GM12878 (cell line): ENCODE measurements at regions not wholly inside any gene's neighbourhood (a gene's known extent, or its start where the extent isn't known, plus 50 kb on each side); places are given as distances from the start of the nearest gene placed in this dataset.

ENCODE experiments used
- ATAC-seq: fragments of 200-7000 bp; cut with Tn5 transposase; 3 replicates; pipeline ENCODE4 v1.9.1; 2020; ENCODE audit warnings: mild to moderate bottlenecking, moderate library complexity
- BruUV-seq: library from RNA; stranded (reverse); fragments of 400-500 nt; replicated peaks from 2 replicates; lab custom pipeline; 2021; lab: Mats Ljungman, UMichigan
- CTCF ChIA-PET: fragments of 300-600 bp; sonication (Branson Sonifier 250); formaldehyde crosslinking; extraction: SDS; loops from one replicate; lab custom pipeline; 2021; ENCODE audit warnings: inconsistent platforms; lab: Yijun Ruan, JAX
- POLR2A ChIA-PET: fragments of 350-600 bp; formaldehyde crosslinking; extraction: SDS; loops from one replicate; lab custom pipeline; 2021; ENCODE audit warnings: inconsistent platforms; lab: Charles Lee
- RAD21 ChIA-PET: fragments of 300-600 bp; sonication (Branson Sonifier 250); formaldehyde crosslinking; loops from one replicate; lab custom pipeline; 2023; ENCODE audit warnings: antibody characterized with exemption; ENCODE audit not compliant: unreplicated experiment; lab: Charles Lee
- SMC1A ChIA-PET: fragments of 300-600 bp; sonication (Branson Sonifier 250); formaldehyde crosslinking; loops from one replicate; lab custom pipeline; 2023; ENCODE audit not compliant: unreplicated experiment, uncharacterized antibody; lab: Charles Lee
- DNase-seq: peaks from one replicate; pipeline ENCODE4 v3.0.0-alpha.2; 2011; ENCODE audit warnings: low read depth, low spot score
- FAIRE-seq: peaks from 3 replicates; lab custom pipeline; 2011; peaks lifted over from hg19 to GRCh38; lab: Jason Lieb, UNC
- H2AFZ ChIP-seq: 2 replicates; pipeline ENCODE4 v1.6.0; 2011; ENCODE audit warnings: low read depth, low read length, control low read depth; ENCODE audit not compliant: control insufficient read depth
- H3K27ac ChIP-seq: 2 replicates; pipeline ENCODE4 v1.5.1; 2011; ENCODE audit warnings: control low read depth; ENCODE audit not compliant: control insufficient read depth, insufficient read depth
- H3K27me3 ChIP-seq, 2 experiments: replicated peaks in 1 of 2; 2 replicates each; pipeline versions ENCODE4 v1.6.0 to v1.6.1; 2011; ENCODE audit warnings: low read length in 1 of 2; ENCODE audit not compliant: control insufficient read depth in 2 of 2, insufficient read depth in 2 of 2
- H3K36me3 ChIP-seq, 2 experiments: 2 replicates each; pipeline ENCODE4 v1.5.1; 2011; ENCODE audit warnings: low read length in 1 of 2; ENCODE audit not compliant: control insufficient read depth in 2 of 2, insufficient read depth in 2 of 2
- H3K4me1 ChIP-seq: 2 replicates; pipeline ENCODE4 v1.6.1; 2011; ENCODE audit warnings: mild to moderate bottlenecking, low read length, moderate library complexity, mixed read lengths; ENCODE audit not compliant: control insufficient read depth, insufficient read depth
- H3K4me2 ChIP-seq: 2 replicates; pipeline ENCODE4 v1.6.0; 2011; ENCODE audit warnings: control low read depth; ENCODE audit not compliant: control insufficient read depth, insufficient read depth
- H3K4me3 ChIP-seq: fragments of 200-600 bp; sonication (generic); 2 replicates; pipeline ENCODE4 v1.5.1; 2016
- H3K79me2 ChIP-seq: 2 replicates; pipeline ENCODE4 v1.6.0; 2011; ENCODE audit warnings: low read length; ENCODE audit not compliant: control insufficient read depth, insufficient read depth
- H3K9ac ChIP-seq: 2 replicates; pipeline ENCODE4 v1.8.0; 2011; ENCODE audit warnings: low read length, control low read depth, mixed read lengths; ENCODE audit not compliant: control insufficient read depth, insufficient read depth
- H3K9me3 ChIP-seq: replicated peaks from 3 replicates; pipeline ENCODE4 v1.5.1; 2011; ENCODE audit warnings: mild to moderate bottlenecking, low read length; ENCODE audit not compliant: control insufficient read depth, insufficient read depth
- H4K20me1 ChIP-seq: 2 replicates; pipeline ENCODE4 v1.6.0; 2011; ENCODE audit not compliant: control insufficient read depth, insufficient read depth
- BACH1 ChIP-seq: fragments of 450-650 bp; IDR thresholded peaks from 2 replicates; pipeline ENCODE4 v1.6.1; 2017; ENCODE audit warnings: mild to moderate bottlenecking, borderline replicate concordance
- CHD2 ChIP-seq: IDR thresholded peaks from 2 replicates; pipeline ENCODE4 v1.6.1; 2011; ENCODE audit warnings: low read depth, low read length, improper control_type of control experiment, borderline replicate concordance
- KLF5 ChIP-seq: fragments of 450-650 bp; IDR thresholded peaks from 2 replicates; pipeline ENCODE4 v1.6.1; 2014; ENCODE audit warnings: mild to moderate bottlenecking; ENCODE audit not compliant: partially characterized antibody
- MEF2B ChIP-seq: fragments of 450-650 bp; IDR thresholded peaks from 2 replicates; pipeline ENCODE4 v1.6.1; 2018; ENCODE audit warnings: mild to moderate bottlenecking, moderate library complexity; ENCODE audit not compliant: partially characterized antibody, poor library complexity, severe bottlenecking
- MYB ChIP-seq: fragments of 150-350 bp; IDR thresholded peaks from 2 replicates; pipeline ENCODE4 v1.6.1; 2014; ENCODE audit warnings: mild to moderate bottlenecking, low read depth, low read length, borderline replicate concordance
- RELA ChIP-seq: fragments of 450-650 bp; IDR thresholded peaks from 2 replicates; pipeline ENCODE4 v1.8.0; 2014; ENCODE audit warnings: borderline replicate concordance; ENCODE audit not compliant: partially characterized antibody
- ZNF622 ChIP-seq: fragments of 450-650 bp; IDR thresholded peaks from 2 replicates; pipeline ENCODE4 v1.6.1; 2017; ENCODE audit warnings: mild to moderate bottlenecking, inconsistent platforms
- WGBS: methylation state at CpG from one replicate; pipeline ENCODE4 v1.1.6; 2016; ENCODE audit warnings: low lambda C conversion rate; ENCODE audit not compliant: insufficient replicate concordance, insufficient coverage; ENCODE audit errors: missing lambda C conversion rate; 5-methylcytosine and 5-hydroxymethylcytosine counted together
- in situ Hi-C: fragments of 300-500 bp; cut with MboI; formaldehyde crosslinking; loops from 9 replicates; pipeline ENCODE4 v1.14.3; 2018; ENCODE audit warnings: mixed read lengths
- intact Hi-C: fragments of 100-400 bp; cut with micrococcal nuclease; formaldehyde crosslinking; loops from one replicate; pipeline ENCODE4 v1.14.2; 2022; ENCODE audit not compliant: unreplicated experiment
- TF ChIP-seq, protein P1 (sequence below): fragments of 450-650 bp; IDR thresholded peaks from 2 replicates; pipeline ENCODE4 v1.6.1; 2017; ENCODE audit warnings: mild to moderate bottlenecking, moderate library complexity
- TF ChIP-seq, protein P2 (sequence below): fragments of 450-650 bp; IDR thresholded peaks from 2 replicates; pipeline ENCODE4 v1.6.1; 2016; ENCODE audit warnings: mild to moderate bottlenecking
- TF ChIP-seq, protein P3 (sequence below): IDR thresholded peaks from 2 replicates; pipeline ENCODE4 v1.6.1; 2012; ENCODE audit warnings: improper control_type of control experiment, low read depth, low read length; ENCODE audit not compliant: insufficient replicate concordance

DNA sequence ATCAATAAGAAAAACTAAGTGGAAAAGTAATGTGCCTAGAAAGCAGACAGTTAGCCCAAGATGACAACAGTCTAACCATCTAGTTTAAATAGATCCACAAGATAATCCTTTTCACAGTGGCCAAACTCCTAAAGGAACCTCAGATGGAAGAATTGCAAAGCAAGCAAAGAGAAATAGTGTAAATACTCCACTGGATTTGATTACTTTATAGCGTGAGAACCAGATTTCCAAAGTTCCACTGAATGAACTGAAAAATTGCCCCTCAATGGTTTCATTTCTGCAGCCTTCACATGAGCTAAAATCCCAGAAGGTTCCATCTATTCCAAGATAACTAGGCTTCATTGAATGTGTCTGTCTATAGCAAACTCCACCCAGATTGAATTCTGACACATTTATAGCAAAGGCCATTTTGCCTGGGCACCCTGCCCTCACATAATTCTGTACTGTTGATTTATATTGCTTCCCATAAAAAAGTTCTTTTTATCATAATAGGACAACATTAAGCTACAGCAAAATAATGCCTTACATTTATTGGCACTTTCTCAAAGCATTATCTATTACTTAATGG, 129.7 kb upstream of the THBS1 start:
- Histone ChIP-seq H3K4me2 (no peak overlapping the region), H3K9ac (no peak overlapping the region), H4K20me1 (no peaks in the 10 kb centered on the region), H3K9me3 (no peaks in the 10 kb centered on the region; the same call in 2 of the 3 replicates), H3K79me2 (no peaks in the 10 kb centered on the region), H3K36me3 (no peaks in the 10 kb centered on the region), H3K4me3 (no peak overlapping the region), H3K4me1 (peaks cover 5% of the 10 kb centered on the region; the same call in 1 of the 2 replicates), H3K27ac (no peak overlapping the region), H2AFZ (no peak overlapping the region), H3K27me3 (no peaks in the 10 kb centered on the region)
- ATAC-seq (no peak), FAIRE-seq (no peak), DNase-seq (no peak)
- intact Hi-C loops (no loop called here), in situ Hi-C loops (no loop called here)
- WGBS, result 95% methylated on average over 1 of the region's 1 CpG
- CTCF ChIA-PET, result no interaction called here
- POLR2A ChIA-PET, result no interaction called here
- SMC1A ChIA-PET, result no interaction called here
- no TSS peak for BruUV-seq
- RAD21 ChIA-PET, result no interaction called here
- TF ChIP-seq RELA (no peak), MYB (no peak), MEF2B (no peak), KLF5 (no peak), CHD2 (no peak), BACH1 (no peak), ZNF622 (no peak)
- TF ChIP-seq, protein P1, sequence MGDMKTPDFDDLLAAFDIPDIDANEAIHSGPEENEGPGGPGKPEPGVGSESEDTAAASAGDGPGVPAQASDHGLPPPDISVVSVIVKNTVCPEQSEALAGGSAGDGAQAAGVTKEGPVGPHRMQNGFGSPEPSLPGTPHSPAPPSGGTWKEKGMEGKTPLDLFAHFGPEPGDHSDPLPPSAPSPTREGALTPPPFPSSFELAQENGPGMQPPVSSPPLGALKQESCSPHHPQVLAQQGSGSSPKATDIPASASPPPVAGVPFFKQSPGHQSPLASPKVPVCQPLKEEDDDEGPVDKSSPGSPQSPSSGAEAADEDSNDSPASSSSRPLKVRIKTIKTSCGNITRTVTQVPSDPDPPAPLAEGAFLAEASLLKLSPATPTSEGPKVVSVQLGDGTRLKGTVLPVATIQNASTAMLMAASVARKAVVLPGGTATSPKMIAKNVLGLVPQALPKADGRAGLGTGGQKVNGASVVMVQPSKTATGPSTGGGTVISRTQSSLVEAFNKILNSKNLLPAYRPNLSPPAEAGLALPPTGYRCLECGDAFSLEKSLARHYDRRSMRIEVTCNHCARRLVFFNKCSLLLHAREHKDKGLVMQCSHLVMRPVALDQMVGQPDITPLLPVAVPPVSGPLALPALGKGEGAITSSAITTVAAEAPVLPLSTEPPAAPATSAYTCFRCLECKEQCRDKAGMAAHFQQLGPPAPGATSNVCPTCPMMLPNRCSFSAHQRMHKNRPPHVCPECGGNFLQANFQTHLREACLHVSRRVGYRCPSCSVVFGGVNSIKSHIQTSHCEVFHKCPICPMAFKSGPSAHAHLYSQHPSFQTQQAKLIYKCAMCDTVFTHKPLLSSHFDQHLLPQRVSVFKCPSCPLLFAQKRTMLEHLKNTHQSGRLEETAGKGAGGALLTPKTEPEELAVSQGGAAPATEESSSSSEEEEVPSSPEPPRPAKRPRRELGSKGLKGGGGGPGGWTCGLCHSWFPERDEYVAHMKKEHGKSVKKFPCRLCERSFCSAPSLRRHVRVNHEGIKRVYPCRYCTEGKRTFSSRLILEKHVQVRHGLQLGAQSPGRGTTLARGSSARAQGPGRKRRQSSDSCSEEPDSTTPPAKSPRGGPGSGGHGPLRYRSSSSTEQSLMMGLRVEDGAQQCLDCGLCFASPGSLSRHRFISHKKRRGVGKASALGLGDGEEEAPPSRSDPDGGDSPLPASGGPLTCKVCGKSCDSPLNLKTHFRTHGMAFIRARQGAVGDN, result no peak
- TF ChIP-seq, protein P2, sequence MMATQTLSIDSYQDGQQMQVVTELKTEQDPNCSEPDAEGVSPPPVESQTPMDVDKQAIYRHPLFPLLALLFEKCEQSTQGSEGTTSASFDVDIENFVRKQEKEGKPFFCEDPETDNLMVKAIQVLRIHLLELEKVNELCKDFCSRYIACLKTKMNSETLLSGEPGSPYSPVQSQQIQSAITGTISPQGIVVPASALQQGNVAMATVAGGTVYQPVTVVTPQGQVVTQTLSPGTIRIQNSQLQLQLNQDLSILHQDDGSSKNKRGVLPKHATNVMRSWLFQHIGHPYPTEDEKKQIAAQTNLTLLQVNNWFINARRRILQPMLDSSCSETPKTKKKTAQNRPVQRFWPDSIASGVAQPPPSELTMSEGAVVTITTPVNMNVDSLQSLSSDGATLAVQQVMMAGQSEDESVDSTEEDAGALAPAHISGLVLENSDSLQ, result no peak
- TF ChIP-seq, protein P3, sequence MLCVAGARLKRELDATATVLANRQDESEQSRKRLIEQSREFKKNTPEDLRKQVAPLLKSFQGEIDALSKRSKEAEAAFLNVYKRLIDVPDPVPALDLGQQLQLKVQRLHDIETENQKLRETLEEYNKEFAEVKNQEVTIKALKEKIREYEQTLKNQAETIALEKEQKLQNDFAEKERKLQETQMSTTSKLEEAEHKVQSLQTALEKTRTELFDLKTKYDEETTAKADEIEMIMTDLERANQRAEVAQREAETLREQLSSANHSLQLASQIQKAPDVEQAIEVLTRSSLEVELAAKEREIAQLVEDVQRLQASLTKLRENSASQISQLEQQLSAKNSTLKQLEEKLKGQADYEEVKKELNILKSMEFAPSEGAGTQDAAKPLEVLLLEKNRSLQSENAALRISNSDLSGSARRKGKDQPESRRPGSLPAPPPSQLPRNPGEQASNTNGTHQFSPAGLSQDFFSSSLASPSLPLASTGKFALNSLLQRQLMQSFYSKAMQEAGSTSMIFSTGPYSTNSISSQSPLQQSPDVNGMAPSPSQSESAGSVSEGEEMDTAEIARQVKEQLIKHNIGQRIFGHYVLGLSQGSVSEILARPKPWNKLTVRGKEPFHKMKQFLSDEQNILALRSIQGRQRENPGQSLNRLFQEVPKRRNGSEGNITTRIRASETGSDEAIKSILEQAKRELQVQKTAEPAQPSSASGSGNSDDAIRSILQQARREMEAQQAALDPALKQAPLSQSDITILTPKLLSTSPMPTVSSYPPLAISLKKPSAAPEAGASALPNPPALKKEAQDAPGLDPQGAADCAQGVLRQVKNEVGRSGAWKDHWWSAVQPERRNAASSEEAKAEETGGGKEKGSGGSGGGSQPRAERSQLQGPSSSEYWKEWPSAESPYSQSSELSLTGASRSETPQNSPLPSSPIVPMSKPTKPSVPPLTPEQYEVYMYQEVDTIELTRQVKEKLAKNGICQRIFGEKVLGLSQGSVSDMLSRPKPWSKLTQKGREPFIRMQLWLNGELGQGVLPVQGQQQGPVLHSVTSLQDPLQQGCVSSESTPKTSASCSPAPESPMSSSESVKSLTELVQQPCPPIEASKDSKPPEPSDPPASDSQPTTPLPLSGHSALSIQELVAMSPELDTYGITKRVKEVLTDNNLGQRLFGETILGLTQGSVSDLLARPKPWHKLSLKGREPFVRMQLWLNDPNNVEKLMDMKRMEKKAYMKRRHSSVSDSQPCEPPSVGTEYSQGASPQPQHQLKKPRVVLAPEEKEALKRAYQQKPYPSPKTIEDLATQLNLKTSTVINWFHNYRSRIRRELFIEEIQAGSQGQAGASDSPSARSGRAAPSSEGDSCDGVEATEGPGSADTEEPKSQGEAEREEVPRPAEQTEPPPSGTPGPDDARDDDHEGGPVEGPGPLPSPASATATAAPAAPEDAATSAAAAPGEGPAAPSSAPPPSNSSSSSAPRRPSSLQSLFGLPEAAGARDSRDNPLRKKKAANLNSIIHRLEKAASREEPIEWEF, result no peak
